Suprapubic skin (tissue), 4 donors: ENCODE measurements at regions not wholly inside any gene's neighbourhood (a gene's known extent, or its start where the extent isn't known, plus 50 kb on each side); places are given as distances from the start of the nearest gene placed in this dataset.
"Not testable (repeated sequence)": the region's sequence is repeated elsewhere in the genome, so short reads cannot be mapped to it uniquely, and the experiment has no call there.

Experiments
- DNase-seq, 2 donors: peaks; one replicate each; pipeline ENCODE4 v3.0.0-alpha.2; 2019; ENCODE audit warnings: low spot score in 2 of 2
- H3K27ac ChIP-seq: fragments of 200-600 bp; sonication (generic); one replicate; pipeline ENCODE4 v1.5.1; 2019
- H3K27me3 ChIP-seq: fragments of 200-600 bp; sonication (generic); one replicate; pipeline ENCODE4 v1.5.1; 2019
- H3K36me3 ChIP-seq: fragments of 200-600 bp; sonication (generic); one replicate; pipeline ENCODE4 v1.5.1; 2019
- H3K4me1 ChIP-seq: fragments of 200-600 bp; sonication (generic); one replicate; pipeline ENCODE4 v1.5.1; 2019
- H3K4me3 ChIP-seq: fragments of 200-600 bp; sonication (generic); one replicate; pipeline ENCODE4 v1.5.1; 2019; ENCODE audit warnings: mild to moderate bottlenecking
- H3K9me3 ChIP-seq: fragments of 200-600 bp; sonication (generic); one replicate; pipeline ENCODE4 v1.5.1; 2019
- CTCF ChIP-seq, 2 donors: fragments of 200-600 bp in 1 of 2; fragments of 450-650 bp in 1 of 2; sonication (generic) in 1 of 2; IDR thresholded peaks; one replicate each; pipeline ENCODE4 v1.5.1; 2016 to 2019; ENCODE audit warnings: antibody characterized with exemption in 2 of 2, mild to moderate bottlenecking in 1 of 2, moderate library complexity in 1 of 2
- EP300 ChIP-seq: sonication (generic); formaldehyde crosslinking; IDR thresholded peaks from one replicate; pipeline ENCODE4 v1.6.1; 2017; ENCODE audit warnings: antibody characterized with exemption
- POLR2A ChIP-seq, 2 donors: fragments of 450-650 bp; IDR thresholded peaks; one replicate each; pipeline ENCODE4 v1.6.1; 2017; ENCODE audit warnings: antibody characterized with exemption in 2 of 2, mild to moderate bottlenecking in 2 of 2, moderate library complexity in 2 of 2
- POLR2AphosphoS5 ChIP-seq, 3 donors: sonication (generic); formaldehyde crosslinking; IDR thresholded peaks; one replicate each; pipeline ENCODE4 v1.6.1; 2017; ENCODE audit warnings: antibody characterized with exemption in 3 of 3
- WGBS: methylation state at CpG from one replicate; pipeline ENCODE4 v1.1.5; 2018; 5-methylcytosine and 5-hydroxymethylcytosine counted together

GRCh38 chr9:135356796-135357195 is 122.8 kb upstream of the PPP1R26 start:
- Histone ChIP-seq H3K9me3 (no peaks in the 10 kb centered on the region), H3K27ac (no peak overlapping the region), H3K4me1 (no peaks in the 10 kb centered on the region), H3K4me3 (no peak overlapping the region), H3K36me3 (no peaks in the 10 kb centered on the region), H3K27me3 (peaks cover 48% of the 10 kb centered on the region)
- no peak for DNase-seq
- no CpG with 5 or more reads among the region's 5 CpGs for WGBS
- TF ChIP-seq POLR2AphosphoS5 (IDR thresholded peaks at IDR 0.05) (no peak), CTCF (IDR thresholded peaks at IDR 0.05) (no peak), EP300 (no peak), POLR2A (IDR thresholded peaks at IDR 0.05) (no peak)

- no peak for TF ChIP-seq POLR2AphosphoS5 (IDR thresholded peaks at IDR 0.05)
- TF ChIP-seq POLR2A (IDR thresholded peaks at IDR 0.05): no peak
- TF ChIP-seq EP300: no peak
- TF ChIP-seq CTCF (IDR thresholded peaks at IDR 0.05): no peak
- Histone ChIP-seq H3K4me3 (no peak overlapping the region), H3K4me1 (no peaks in the 10 kb centered on the region), H3K27ac (no peak overlapping the region), H3K36me3 (no peaks in the 10 kb centered on the region), H3K9me3 (no peaks in the 10 kb centered on the region), H3K27me3 (peaks cover 43% of the 10 kb centered on the region)
- no peak for DNase-seq
- 55% methylated on average over 19 of the region's 24 CpGs for WGBS
Observed at GRCh38 chr9:135357863-135358551, 121.6 kb upstream of the PPP1R26 start.

GRCh38 chr9:135358552-135358940 is 121.0 kb upstream of the PPP1R26 start:
- Histone ChIP-seq H3K4me3 (no peak overlapping the region), H3K36me3 (no peaks in the 10 kb centered on the region), H3K27ac (no peak overlapping the region), H3K27me3 (peaks cover 40% of the 10 kb centered on the region), H3K4me1 (no peaks in the 10 kb centered on the region), H3K9me3 (no peaks in the 10 kb centered on the region)
- TF ChIP-seq EP300 (no peak), POLR2A (IDR thresholded peaks at IDR 0.05) (no peak), POLR2AphosphoS5 (IDR thresholded peaks at IDR 0.05) (no peak), CTCF (IDR thresholded peaks at IDR 0.05) (no peak)
- WGBS: 93% methylated on average over 13 of the region's 13 CpGs
- no peak for DNase-seq

- no peaks in the 10 kb centered on the region for H3K36me3 ChIP-seq
- H3K4me3 ChIP-seq: no peak overlapping the region
- DNase-seq: no peak
- no peak overlapping the region for H3K27ac ChIP-seq
- H3K9me3 ChIP-seq: no peaks in the 10 kb centered on the region
- H3K4me1 ChIP-seq: no peaks in the 10 kb centered on the region
- peaks cover 37% of the 10 kb centered on the region for H3K27me3 ChIP-seq
- 87% methylated on average over 5 of the region's 5 CpGs for WGBS
- TF ChIP-seq EP300 (no peak), POLR2AphosphoS5 (IDR thresholded peaks at IDR 0.05) (no peak), CTCF (IDR thresholded peaks at IDR 0.05) (no peak), POLR2A (IDR thresholded peaks at IDR 0.05) (no peak)
Observed at GRCh38 chr9:135359764-135360163, 119.8 kb upstream of the PPP1R26 start.

- Histone ChIP-seq H3K36me3 (no peaks in the 10 kb centered on the region), H3K9me3 (no peaks in the 10 kb centered on the region), H3K27ac (no peak overlapping the region), H3K4me1 (no peaks in the 10 kb centered on the region), H3K4me3 (no peak overlapping the region), H3K27me3 (peaks cover 34% of the 10 kb centered on the region)
- no peak for DNase-seq
- WGBS: 81% methylated on average over 7 of the region's 7 CpGs
- TF ChIP-seq POLR2AphosphoS5 (IDR thresholded peaks at IDR 0.05) (no peak), CTCF (IDR thresholded peaks at IDR 0.05) (no peak), EP300 (no peak), POLR2A (IDR thresholded peaks at IDR 0.05) (no peak)
Observed at GRCh38 chr9:135360617-135361016, 119.0 kb upstream of the PPP1R26 start.

GRCh38 chr9:135361668-135362067 is 117.9 kb upstream of the PPP1R26 start:
- H3K4me3 ChIP-seq, H3K4me1 ChIP-seq, DNase-seq, H3K9me3 ChIP-seq, H3K36me3 ChIP-seq, H3K27ac ChIP-seq: not testable (repeated sequence)
- H3K27me3 ChIP-seq: peaks cover 26% of the 10 kb centered on the region
